ENCODE measurements at regions not wholly inside any gene's neighbourhood (a gene's known extent, or its start where the extent isn't known, plus 50 kb on each side); places are given as distances from the start of the nearest gene placed in this dataset.
"Not testable (repeated sequence)": the region's sequence is repeated elsewhere in the genome, so short reads cannot be mapped to it uniquely, and the experiment has no call there.

GRCh38 chr5:125992050-125992449 lies 431.2 kb upstream of the GRAMD2B start:
- intact Hi-C loops (cut with micrococcal nuclease; ENCODE audit: unreplicated experiment) (no loop called here), in situ Hi-C loops (cut with HindIII; ENCODE audit: low pct_unique_long_range_greater_than_20kb, low sequenced_read_pairs) (no loop called here)
- Histone ChIP-seq H3K9me3 (ENCODE audit: control insufficient read depth, insufficient read depth, low read depth, low read length) (no peaks in the 10 kb centered on the region), H3K27ac (ENCODE audit: low read length) (no peak overlapping the region), H3K36me3 (ENCODE audit: control insufficient read depth, insufficient read depth, low read length) (no peaks in the 10 kb centered on the region), H3K4me1 (ENCODE audit: control insufficient read depth, insufficient read depth, low read length) (no peaks in the 10 kb centered on the region), H3K4me3 (ENCODE audit: low read depth in 2 of 2, low read length in 2 of 2) (no peak overlapping the region), H3K27me3 (ENCODE audit: control insufficient read depth, insufficient read depth, low read length) (no peaks in the 10 kb centered on the region)
- CTCF ChIA-PET, result no interaction called here
- BruUV-seq (replicated peaks), result no TSS peak
- POLR2A ChIA-PET, result no interaction called here
- TF ChIP-seq, protein P1, sequence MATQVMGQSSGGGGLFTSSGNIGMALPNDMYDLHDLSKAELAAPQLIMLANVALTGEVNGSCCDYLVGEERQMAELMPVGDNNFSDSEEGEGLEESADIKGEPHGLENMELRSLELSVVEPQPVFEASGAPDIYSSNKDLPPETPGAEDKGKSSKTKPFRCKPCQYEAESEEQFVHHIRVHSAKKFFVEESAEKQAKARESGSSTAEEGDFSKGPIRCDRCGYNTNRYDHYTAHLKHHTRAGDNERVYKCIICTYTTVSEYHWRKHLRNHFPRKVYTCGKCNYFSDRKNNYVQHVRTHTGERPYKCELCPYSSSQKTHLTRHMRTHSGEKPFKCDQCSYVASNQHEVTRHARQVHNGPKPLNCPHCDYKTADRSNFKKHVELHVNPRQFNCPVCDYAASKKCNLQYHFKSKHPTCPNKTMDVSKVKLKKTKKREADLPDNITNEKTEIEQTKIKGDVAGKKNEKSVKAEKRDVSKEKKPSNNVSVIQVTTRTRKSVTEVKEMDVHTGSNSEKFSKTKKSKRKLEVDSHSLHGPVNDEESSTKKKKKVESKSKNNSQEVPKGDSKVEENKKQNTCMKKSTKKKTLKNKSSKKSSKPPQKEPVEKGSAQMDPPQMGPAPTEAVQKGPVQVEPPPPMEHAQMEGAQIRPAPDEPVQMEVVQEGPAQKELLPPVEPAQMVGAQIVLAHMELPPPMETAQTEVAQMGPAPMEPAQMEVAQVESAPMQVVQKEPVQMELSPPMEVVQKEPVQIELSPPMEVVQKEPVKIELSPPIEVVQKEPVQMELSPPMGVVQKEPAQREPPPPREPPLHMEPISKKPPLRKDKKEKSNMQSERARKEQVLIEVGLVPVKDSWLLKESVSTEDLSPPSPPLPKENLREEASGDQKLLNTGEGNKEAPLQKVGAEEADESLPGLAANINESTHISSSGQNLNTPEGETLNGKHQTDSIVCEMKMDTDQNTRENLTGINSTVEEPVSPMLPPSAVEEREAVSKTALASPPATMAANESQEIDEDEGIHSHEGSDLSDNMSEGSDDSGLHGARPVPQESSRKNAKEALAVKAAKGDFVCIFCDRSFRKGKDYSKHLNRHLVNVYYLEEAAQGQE (IDR thresholded peaks at IDR 0.05; ENCODE audit: insufficient read depth in 1 of 2, low read depth in 2 of 2, low read length in 1 of 2), result no peak
- TF ChIP-seq TCF7L2 (IDR thresholded peaks at IDR 0.05; ENCODE audit: low read depth, low read length) (no peak), POLR2AphosphoS5 (IDR thresholded peaks at IDR 0.05; ENCODE audit: low read depth, low read length) (no peak), SIN3A (IDR thresholded peaks at IDR 0.05; ENCODE audit: borderline replicate concordance, insufficient read depth, low read depth, low read length) (no peak), CTCF (IDR thresholded peaks at IDR 0.05) (no peak)
- no peak for ATAC-seq
- no peak for DNase-seq (ENCODE audit: low read depth, low spot score)

DNA sequence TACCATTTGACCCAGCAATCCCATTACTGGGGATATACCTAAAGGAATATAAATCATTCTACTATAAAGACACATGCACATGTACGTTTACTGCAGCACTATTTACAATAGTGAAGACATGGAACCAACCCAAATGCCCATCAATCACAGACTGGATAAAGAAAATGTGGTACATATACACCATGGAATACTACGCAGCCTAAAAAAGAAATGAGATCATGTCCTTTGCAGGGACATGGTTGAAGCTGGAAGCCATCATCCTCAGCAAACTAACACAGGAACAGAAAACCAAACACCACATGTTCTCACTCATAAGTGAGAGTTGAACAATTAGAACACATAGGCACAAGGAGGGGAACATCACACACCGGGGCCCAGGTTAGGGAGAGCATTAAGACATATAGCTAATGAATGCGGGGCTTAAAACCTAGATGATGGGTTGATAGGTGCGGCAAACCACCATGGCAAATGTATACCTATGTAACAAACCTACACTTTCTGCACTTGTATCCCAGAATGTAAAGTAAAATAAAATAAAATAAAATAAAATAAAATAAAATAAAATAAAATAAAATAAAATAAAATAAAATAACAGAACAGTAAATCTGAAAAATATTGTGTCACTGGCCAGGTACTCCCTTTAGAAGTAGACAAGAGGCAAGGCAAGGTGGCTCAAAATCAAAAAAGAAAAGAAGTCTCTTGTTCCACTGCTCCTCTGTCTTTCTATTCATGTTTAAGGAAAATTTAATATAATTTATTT lies 423.8 kb upstream of the GRAMD2B start:
- H3K4me3 ChIP-seq (ENCODE audit: low read depth in 2 of 2, low read length in 2 of 2); H3K27me3 ChIP-seq (ENCODE audit: control insufficient read depth, insufficient read depth, low read length); H3K27ac ChIP-seq (ENCODE audit: low read length); in situ Hi-C loops (cut with HindIII; ENCODE audit: low pct_unique_long_range_greater_than_20kb, low sequenced_read_pairs); intact Hi-C loops (cut with micrococcal nuclease; ENCODE audit: unreplicated experiment); DNase-seq (ENCODE audit: low read depth, low spot score); H3K36me3 ChIP-seq (ENCODE audit: control insufficient read depth, insufficient read depth, low read length); ATAC-seq; POLR2A ChIA-PET; CTCF ChIA-PET; H3K9me3 ChIP-seq (ENCODE audit: control insufficient read depth, insufficient read depth, low read depth, low read length); BruUV-seq (replicated peaks): not testable (repeated sequence)
- peaks cover 13% of the 10 kb centered on the region; the same call in 1 of the 2 replicates for H3K4me1 ChIP-seq (ENCODE audit: control insufficient read depth, insufficient read depth, low read length)

- no TSS peak for BruUV-seq (replicated peaks)
- Histone ChIP-seq H3K27me3 (ENCODE audit: control insufficient read depth, insufficient read depth, low read length) (no peaks in the 10 kb centered on the region), H3K27ac (ENCODE audit: low read length) (no peak overlapping the region), H3K4me1 (ENCODE audit: control insufficient read depth, insufficient read depth, low read length) (peaks cover 13% of the 10 kb centered on the region; the same call in 1 of the 2 replicates), H3K9me3 (ENCODE audit: control insufficient read depth, insufficient read depth, low read depth, low read length) (no peaks in the 10 kb centered on the region), H3K4me3 (ENCODE audit: low read depth in 2 of 2, low read length in 2 of 2) (no peak overlapping the region), H3K36me3 (ENCODE audit: control insufficient read depth, insufficient read depth, low read length) (no peaks in the 10 kb centered on the region)
- in situ Hi-C loops (cut with HindIII; ENCODE audit: low pct_unique_long_range_greater_than_20kb, low sequenced_read_pairs), result no loop called here
- DNase-seq (ENCODE audit: low read depth, low spot score) (no peak), ATAC-seq (no peak)
- intact Hi-C loops (cut with micrococcal nuclease; ENCODE audit: unreplicated experiment), result no loop called here
- TF ChIP-seq TCF7L2 (IDR thresholded peaks at IDR 0.05; ENCODE audit: low read depth, low read length) (no peak), SIN3A (IDR thresholded peaks at IDR 0.05; ENCODE audit: borderline replicate concordance, insufficient read depth, low read depth, low read length) (no peak), POLR2AphosphoS5 (IDR thresholded peaks at IDR 0.05; ENCODE audit: low read depth, low read length) (no peak), CTCF (IDR thresholded peaks at IDR 0.05) (no peak)
- TF ChIP-seq, protein P1 (IDR thresholded peaks at IDR 0.05; ENCODE audit: insufficient read depth in 1 of 2, low read depth in 2 of 2, low read length in 1 of 2), result no peak
- POLR2A ChIA-PET, result no interaction called here
- CTCF ChIA-PET, result no interaction called here
These were observed 422.7 kb upstream of the GRAMD2B start for GRCh38 chr5:126000507-126000906.
